Adipocyte (in vitro differentiated cells): ENCODE measurements at regions not wholly inside any gene's neighbourhood (a gene's known extent, or its start where the extent isn't known, plus 50 kb on each side); places are given as distances from the start of the nearest gene placed in this dataset.
"Not testable (repeated sequence)": the region's sequence is repeated elsewhere in the genome, so short reads cannot be mapped to it uniquely, and the experiment has no call there.

Experiments
- DNase-seq: peaks from one replicate; pipeline ENCODE4 v3.0.0-alpha.2; 2015; ENCODE audit warnings: low read depth
- H3K27me3 ChIP-seq: replicated peaks from 2 replicates; pipeline ENCODE4 v1.7.0; 2013; ENCODE audit warnings: mild to moderate bottlenecking, low read length, moderate library complexity; ENCODE audit not compliant: control insufficient read depth, insufficient read depth
- H3K36me3 ChIP-seq: 2 replicates; pipeline ENCODE4 v1.7.0; 2013; ENCODE audit warnings: low read length, mild to moderate bottlenecking, moderate library complexity; ENCODE audit not compliant: control insufficient read depth, insufficient read depth, severe bottlenecking
- H3K4me1 ChIP-seq: 2 replicates; pipeline ENCODE4 v1.7.0; 2013; ENCODE audit warnings: mild to moderate bottlenecking, low read length, moderate library complexity; ENCODE audit not compliant: control insufficient read depth, insufficient read depth
- H3K4me3 ChIP-seq: 2 replicates; pipeline ENCODE4 v1.7.0; 2013; ENCODE audit warnings: mild to moderate bottlenecking, low read length, moderate library complexity
- H3K9ac ChIP-seq: 2 replicates; pipeline ENCODE4 v1.7.0; 2013; ENCODE audit warnings: mild to moderate bottlenecking, low read length, moderate library complexity
- H3K9me3 ChIP-seq: 2 replicates; pipeline ENCODE4 v1.7.0; 2013; ENCODE audit warnings: mild to moderate bottlenecking, low read length, moderate library complexity; ENCODE audit not compliant: control insufficient read depth

- H3K4me1 ChIP-seq, H3K27me3 ChIP-seq, H3K9me3 ChIP-seq, DNase-seq, H3K36me3 ChIP-seq, H3K9ac ChIP-seq, H3K4me3 ChIP-seq: not testable (repeated sequence)
Observed at GRCh38 chr4:123004079-123004478, 81.7 kb upstream of the NUDT6 start.

- not testable (repeated sequence) for H3K9ac ChIP-seq, H3K27me3 ChIP-seq, H3K9me3 ChIP-seq, DNase-seq, H3K4me1 ChIP-seq, H3K36me3 ChIP-seq, H3K4me3 ChIP-seq
Observed at GRCh38 chr4:123005126-123005525, 82.7 kb upstream of the NUDT6 start.

GRCh38 chr4:123007679-123008078 lies 85.3 kb upstream of the NUDT6 start:
- DNase-seq = no peak
- Histone ChIP-seq H3K27me3 (no peaks in the 10 kb centered on the region), H3K4me3 (no peak overlapping the region), H3K9ac (no peak overlapping the region), H3K36me3 (no peaks in the 10 kb centered on the region), H3K9me3 (no peaks in the 10 kb centered on the region), H3K4me1 (peaks cover 8% of the 10 kb centered on the region)

DNA sequence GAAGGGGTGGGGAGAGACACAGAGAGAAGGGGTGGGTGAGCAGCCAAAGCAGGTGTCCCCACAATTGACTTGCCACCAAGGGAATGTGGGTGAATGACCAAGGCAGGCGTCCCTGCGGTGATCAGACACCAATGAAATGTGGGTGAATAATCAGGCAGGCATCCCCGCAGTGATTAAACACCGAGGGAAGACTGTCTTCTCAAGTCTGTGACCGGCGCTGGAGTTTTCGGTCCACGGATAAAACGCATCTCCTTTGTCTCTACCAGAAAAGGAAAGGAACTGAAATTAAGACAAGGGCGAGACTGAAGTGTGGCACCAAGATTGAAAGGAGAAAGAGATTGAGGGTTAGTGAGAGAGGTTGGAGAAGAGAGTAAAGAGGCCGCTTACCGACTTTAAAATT lies 90.0 kb upstream of the NUDT6 start:
- not testable (repeated sequence) for DNase-seq, H3K4me3 ChIP-seq, H3K27me3 ChIP-seq, H3K9me3 ChIP-seq, H3K9ac ChIP-seq, H3K36me3 ChIP-seq
- peaks cover 11% of the 10 kb centered on the region for H3K4me1 ChIP-seq

- no peak overlapping the region for H3K4me3 ChIP-seq
- DNase-seq = peak; percentile 38
- H3K9me3 ChIP-seq = no peaks in the 10 kb centered on the region
- peak overlapping the region; percentile 23 for H3K9ac ChIP-seq
- H3K4me1 ChIP-seq = peaks cover 26% of the 10 kb centered on the region
- no peaks in the 10 kb centered on the region for H3K36me3 ChIP-seq
- no peaks in the 10 kb centered on the region for H3K27me3 ChIP-seq
Observed at GRCh38 chr4:123014038-123014437, 91.6 kb upstream of the NUDT6 start.

DNA sequence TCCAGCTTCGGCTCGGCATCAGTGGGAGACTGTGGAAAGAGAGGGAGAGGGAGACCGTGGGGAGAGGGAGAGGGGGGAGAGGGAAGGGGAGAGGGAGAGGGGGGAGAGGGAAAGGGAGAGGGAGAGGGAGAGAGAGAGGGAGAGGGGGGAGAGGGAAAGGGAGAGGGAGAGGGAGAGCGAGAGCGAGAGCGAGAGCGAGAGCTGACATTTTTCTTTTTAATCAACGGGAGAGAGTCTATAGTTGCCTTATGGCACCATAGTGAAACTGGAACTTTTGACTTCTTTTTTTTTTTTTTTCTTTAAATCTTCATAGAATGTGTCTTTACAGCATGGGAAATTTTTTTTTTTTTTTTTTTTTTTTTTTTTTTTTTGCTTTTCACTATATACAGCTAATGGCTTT lies 94.7 kb upstream of the NUDT6 start:
- H3K4me1 ChIP-seq = peaks cover 19% of the 10 kb centered on the region
- no peaks in the 10 kb centered on the region for H3K27me3 ChIP-seq
- H3K36me3 ChIP-seq = no peaks in the 10 kb centered on the region
- no peaks in the 10 kb centered on the region for H3K9me3 ChIP-seq
- H3K4me3 ChIP-seq = no peak overlapping the region
- H3K9ac ChIP-seq = no peak overlapping the region
- DNase-seq = no peak

- peak; percentile 76 for DNase-seq
- H3K9me3 ChIP-seq = no peaks in the 10 kb centered on the region
- peak overlapping the region; percentile 42 for H3K9ac ChIP-seq
- peak overlapping the region; percentile 45 for H3K4me3 ChIP-seq
- no peaks in the 10 kb centered on the region for H3K27me3 ChIP-seq
- H3K36me3 ChIP-seq = no peaks in the 10 kb centered on the region
- peaks cover 19% of the 10 kb centered on the region for H3K4me1 ChIP-seq
Observed at GRCh38 chr4:123017636-123018395, 95.4 kb upstream of the NUDT6 start.

DNA sequence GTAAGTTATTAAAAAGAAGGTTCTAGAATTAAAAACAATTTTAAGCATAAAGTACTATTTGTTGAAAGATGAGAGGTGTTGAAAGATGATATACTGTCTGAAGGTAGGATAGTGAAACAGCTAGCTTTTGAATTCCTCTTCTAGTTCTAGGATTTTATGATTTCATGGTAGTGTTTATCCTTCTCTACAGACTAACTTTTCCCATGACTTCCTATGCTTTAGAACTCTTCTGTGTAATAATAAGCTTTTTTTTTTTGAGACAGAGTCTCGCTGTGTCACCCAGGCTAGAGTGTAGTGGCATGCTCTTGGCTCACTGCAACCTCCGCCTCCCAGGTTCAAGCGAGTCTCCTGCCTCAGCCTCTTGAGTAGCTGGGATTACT lies 96.0 kb upstream of the NUDT6 start:
- H3K27me3 ChIP-seq = no peaks in the 10 kb centered on the region
- peak; percentile 22 for DNase-seq

DNA sequence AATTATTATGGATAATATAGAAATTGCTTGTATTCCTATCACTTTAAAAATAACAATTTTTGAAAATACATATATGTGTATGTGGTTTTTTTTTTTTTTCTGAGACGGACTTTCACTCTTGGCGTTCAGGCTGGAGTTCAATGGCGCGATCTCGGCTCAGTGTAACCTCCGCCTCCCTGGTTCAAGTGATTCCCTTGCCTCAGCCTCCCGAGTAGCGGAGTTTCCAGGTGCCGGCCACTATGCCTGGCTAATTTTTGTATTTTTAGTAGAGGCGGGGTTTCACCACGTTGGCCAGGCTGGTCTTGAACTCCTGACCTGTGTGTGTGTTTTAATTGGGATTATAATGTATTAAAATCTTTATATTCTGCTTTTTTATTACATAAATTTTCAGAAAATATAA lies 97.9 kb upstream of the NUDT6 start:
- Histone ChIP-seq H3K4me1 (peaks cover 19% of the 10 kb centered on the region), H3K4me3 (no peak overlapping the region)
- no peak for DNase-seq

More for the DNA sequence above, 96.0 kb upstream of the NUDT6 start:
- peak overlapping the region; percentile 45 for H3K4me3 ChIP-seq
- peaks cover 19% of the 10 kb centered on the region for H3K4me1 ChIP-seq
- no peaks in the 10 kb centered on the region for H3K9me3 ChIP-seq
- H3K36me3 ChIP-seq = no peaks in the 10 kb centered on the region
- H3K9ac ChIP-seq = peak overlapping the region; percentile 42

GRCh38 chr4:123023647-123024046 lies 101.2 kb upstream of the NUDT6 start:
- no peak for DNase-seq
- H3K36me3 ChIP-seq = peaks cover 7% of the 10 kb centered on the region
- no peaks in the 10 kb centered on the region for H3K27me3 ChIP-seq
- no peak overlapping the region for H3K9ac ChIP-seq
- peaks cover 4% of the 10 kb centered on the region for H3K4me1 ChIP-seq
- no peaks in the 10 kb centered on the region for H3K9me3 ChIP-seq
- no peak overlapping the region for H3K4me3 ChIP-seq

More for the DNA sequence above, 97.9 kb upstream of the NUDT6 start:
- no peaks in the 10 kb centered on the region for H3K27me3 ChIP-seq
- no peaks in the 10 kb centered on the region for H3K36me3 ChIP-seq
- no peak overlapping the region for H3K9ac ChIP-seq
- H3K9me3 ChIP-seq = no peaks in the 10 kb centered on the region

DNA sequence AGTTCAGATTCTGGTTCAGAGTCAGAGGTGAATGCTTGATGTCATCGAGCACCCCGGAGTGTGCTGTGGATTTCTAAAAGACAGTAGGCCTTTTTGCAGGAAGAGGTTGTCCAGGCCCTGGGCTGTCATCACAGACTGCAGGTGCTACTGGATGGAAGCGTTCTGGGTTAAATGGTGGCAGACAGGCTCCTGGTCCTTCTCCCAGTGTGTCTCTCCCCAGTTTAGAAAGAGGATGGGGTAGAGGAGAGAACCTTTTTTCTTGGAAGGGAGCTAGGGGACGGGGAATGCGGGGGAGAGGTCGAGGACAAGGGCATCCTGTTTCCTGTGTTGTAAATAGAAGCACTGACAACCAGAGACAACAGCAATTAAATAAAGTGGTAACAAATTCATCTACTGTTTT lies 102.3 kb upstream of the NUDT6 start:
- no peaks in the 10 kb centered on the region for H3K4me1 ChIP-seq
- peaks cover 7% of the 10 kb centered on the region for H3K36me3 ChIP-seq
- H3K27me3 ChIP-seq = no peaks in the 10 kb centered on the region
- H3K9me3 ChIP-seq = no peaks in the 10 kb centered on the region
- no peak for DNase-seq
- H3K9ac ChIP-seq = no peak overlapping the region
- no peak overlapping the region for H3K4me3 ChIP-seq

DNA sequence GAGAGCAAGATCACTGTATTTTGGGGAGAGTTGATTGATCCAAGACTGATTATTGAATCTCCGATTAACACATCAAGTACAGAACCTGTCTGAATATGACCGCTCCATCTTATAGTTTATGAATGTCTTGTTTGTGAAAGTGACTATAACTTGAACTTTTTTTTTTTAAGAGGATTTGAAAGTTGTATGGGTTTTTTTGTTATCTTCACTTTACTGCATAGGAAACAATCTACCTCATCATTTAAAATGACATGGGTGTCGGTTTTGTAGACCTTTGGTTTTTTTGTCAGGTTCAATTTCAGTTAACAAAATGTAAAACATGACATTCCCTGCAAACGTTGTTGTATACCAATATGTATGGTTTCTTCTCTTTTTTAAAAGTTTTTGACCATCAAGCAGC lies 103.0 kb upstream of the NUDT6 start:
- Histone ChIP-seq H3K9me3 (no peaks in the 10 kb centered on the region), H3K36me3 (peaks cover 7% of the 10 kb centered on the region), H3K4me1 (no peaks in the 10 kb centered on the region), H3K27me3 (no peaks in the 10 kb centered on the region), H3K4me3 (no peak overlapping the region), H3K9ac (no peak overlapping the region)
- no peak for DNase-seq
